ENCODE measurements at regions not wholly inside any gene's neighbourhood (a gene's known extent, or its start where the extent isn't known, plus 50 kb on each side); places are given as distances from the start of the nearest gene placed in this dataset.

GRCh38 chr1:228968891-228969606 is 233.8 kb downstream of the RHOU start:
- no peak overlapping the region for H3K4me3 ChIP-seq (ENCODE audit: control insufficient read depth in 1 of 7, extremely low read depth in 1 of 7, insufficient read depth in 4 of 7, low read depth in 2 of 7, low read length in 6 of 7)
- ChIA-PET CTCF (no interaction called here), POLR2A (no interaction called here)
- WGBS (ENCODE audit: insufficient coverage), result 95% methylated on average over 13 of the region's 15 CpGs
- DNase-seq, result no peak
- H3K36me3 ChIP-seq (ENCODE audit: control insufficient read depth in 4 of 4, insufficient read depth in 4 of 4, low read length in 3 of 4), result no peaks in the 10 kb centered on the region
- no peaks in the 10 kb centered on the region for H3K4me1 ChIP-seq (ENCODE audit: control extremely low read depth in 1 of 4, control insufficient read depth in 4 of 4, insufficient read depth in 4 of 4, low read length in 3 of 4)
- no peaks in the 10 kb centered on the region for H3K9me3 ChIP-seq (ENCODE audit: control extremely low read depth in 1 of 5, control insufficient read depth in 4 of 5, insufficient read depth in 2 of 5, low read depth in 1 of 5, low read length in 4 of 5)
- H3K27me3 ChIP-seq (replicated peaks in 2 of 5; ENCODE audit: control insufficient read depth in 4 of 5, insufficient read depth in 5 of 5, low read length in 4 of 5), result no peaks in the 10 kb centered on the region
- no peak overlapping the region for H3K27ac ChIP-seq (ENCODE audit: insufficient read depth in 1 of 2, low read depth in 1 of 2, low read length in 2 of 2, poor library complexity in 1 of 2, severe bottlenecking in 2 of 2)

GRCh38 chr1:228969953-228970800 is 234.9 kb downstream of the RHOU start:
- CTCF ChIA-PET, result no interaction called here
- Histone ChIP-seq H3K4me3 (ENCODE audit: control insufficient read depth in 1 of 7, extremely low read depth in 1 of 7, insufficient read depth in 4 of 7, low read depth in 2 of 7, low read length in 6 of 7) (no peak overlapping the region), H3K4me1 (ENCODE audit: control extremely low read depth in 1 of 4, control insufficient read depth in 4 of 4, insufficient read depth in 4 of 4, low read length in 3 of 4) (no peaks in the 10 kb centered on the region), H3K27ac (ENCODE audit: insufficient read depth in 1 of 2, low read depth in 1 of 2, low read length in 2 of 2, poor library complexity in 1 of 2, severe bottlenecking in 2 of 2) (no peak overlapping the region), H3K27me3 (replicated peaks in 2 of 5; ENCODE audit: control insufficient read depth in 4 of 5, insufficient read depth in 5 of 5, low read length in 4 of 5) (no peaks in the 10 kb centered on the region), H3K9me3 (ENCODE audit: control extremely low read depth in 1 of 5, control insufficient read depth in 4 of 5, insufficient read depth in 2 of 5, low read depth in 1 of 5, low read length in 4 of 5) (no peaks in the 10 kb centered on the region), H3K36me3 (ENCODE audit: control insufficient read depth in 4 of 4, insufficient read depth in 4 of 4, low read length in 3 of 4) (no peaks in the 10 kb centered on the region)
- POLR2A ChIA-PET, result no interaction called here
- WGBS (ENCODE audit: insufficient coverage), result 95% methylated on average over 7 of the region's 11 CpGs
- no peak for DNase-seq

GRCh38 chr1:228972576-228972975 is 237.3 kb downstream of the RHOU start:
- Histone ChIP-seq H3K27me3 (replicated peaks in 2 of 5; ENCODE audit: control insufficient read depth in 4 of 5, insufficient read depth in 5 of 5, low read length in 4 of 5) (no peaks in the 10 kb centered on the region), H3K27ac (ENCODE audit: insufficient read depth in 1 of 2, low read depth in 1 of 2, low read length in 2 of 2, poor library complexity in 1 of 2, severe bottlenecking in 2 of 2) (no peak overlapping the region), H3K9me3 (ENCODE audit: control extremely low read depth in 1 of 5, control insufficient read depth in 4 of 5, insufficient read depth in 2 of 5, low read depth in 1 of 5, low read length in 4 of 5) (no peaks in the 10 kb centered on the region), H3K4me1 (ENCODE audit: control extremely low read depth in 1 of 4, control insufficient read depth in 4 of 4, insufficient read depth in 4 of 4, low read length in 3 of 4) (no peaks in the 10 kb centered on the region), H3K4me3 (ENCODE audit: control insufficient read depth in 1 of 7, extremely low read depth in 1 of 7, insufficient read depth in 4 of 7, low read depth in 2 of 7, low read length in 6 of 7) (no peak overlapping the region), H3K36me3 (ENCODE audit: control insufficient read depth in 4 of 4, insufficient read depth in 4 of 4, low read length in 3 of 4) (no peaks in the 10 kb centered on the region)
- DNase-seq, result no peak
- ChIA-PET CTCF (interaction anchor here (0.8 kb wide), 1 partner anchor 17 kb away, joined by 3 read pairs; no protein-coding TSS in a partner anchor), POLR2A (no interaction called here)
- WGBS (ENCODE audit: insufficient coverage), result 100% methylated on average over 2 of the region's 2 CpGs

GRCh38 chr1:228974273-228974672 is 239.0 kb downstream of the RHOU start:
- Histone ChIP-seq H3K4me3 (ENCODE audit: control insufficient read depth in 1 of 7, extremely low read depth in 1 of 7, insufficient read depth in 4 of 7, low read depth in 2 of 7, low read length in 6 of 7) (no peak overlapping the region), H3K4me1 (ENCODE audit: control extremely low read depth in 1 of 4, control insufficient read depth in 4 of 4, insufficient read depth in 4 of 4, low read length in 3 of 4) (peaks cover 0 to 2% (median 0%) of the 10 kb centered on the region in 4 experiments), H3K36me3 (ENCODE audit: control insufficient read depth in 4 of 4, insufficient read depth in 4 of 4, low read length in 3 of 4) (no peaks in the 10 kb centered on the region), H3K9me3 (ENCODE audit: control extremely low read depth in 1 of 5, control insufficient read depth in 4 of 5, insufficient read depth in 2 of 5, low read depth in 1 of 5, low read length in 4 of 5) (no peaks in the 10 kb centered on the region), H3K27me3 (replicated peaks in 2 of 5; ENCODE audit: control insufficient read depth in 4 of 5, insufficient read depth in 5 of 5, low read length in 4 of 5) (no peaks in the 10 kb centered on the region), H3K27ac (ENCODE audit: insufficient read depth in 1 of 2, low read depth in 1 of 2, low read length in 2 of 2, poor library complexity in 1 of 2, severe bottlenecking in 2 of 2) (no peak overlapping the region)
- POLR2A ChIA-PET, result no interaction called here
- DNase-seq, result no peak
- 93% methylated on average over 3 of the region's 7 CpGs for WGBS (ENCODE audit: insufficient coverage)
- CTCF ChIA-PET, result interaction anchor here (0.9 to 1.1 kb wide), 2 partner anchors 9 to 27 kb away, joined by 5 read pairs; no protein-coding TSS in a partner anchor

- WGBS (ENCODE audit: insufficient coverage), result 97% methylated on average over 6 of the region's 8 CpGs
- Histone ChIP-seq H3K4me3 (ENCODE audit: control insufficient read depth in 1 of 7, extremely low read depth in 1 of 7, insufficient read depth in 4 of 7, low read depth in 2 of 7, low read length in 6 of 7) (no peak overlapping the region), H3K27ac (ENCODE audit: insufficient read depth in 1 of 2, low read depth in 1 of 2, low read length in 2 of 2, poor library complexity in 1 of 2, severe bottlenecking in 2 of 2) (no peak overlapping the region), H3K4me1 (ENCODE audit: control extremely low read depth in 1 of 4, control insufficient read depth in 4 of 4, insufficient read depth in 4 of 4, low read length in 3 of 4) (peaks cover 0 to 7% (median 0%) of the 10 kb centered on the region in 4 experiments), H3K9me3 (ENCODE audit: control extremely low read depth in 1 of 5, control insufficient read depth in 4 of 5, insufficient read depth in 2 of 5, low read depth in 1 of 5, low read length in 4 of 5) (no peaks in the 10 kb centered on the region), H3K27me3 (replicated peaks in 2 of 5; ENCODE audit: control insufficient read depth in 4 of 5, insufficient read depth in 5 of 5, low read length in 4 of 5) (no peaks in the 10 kb centered on the region), H3K36me3 (ENCODE audit: control insufficient read depth in 4 of 4, insufficient read depth in 4 of 4, low read length in 3 of 4) (no peaks in the 10 kb centered on the region)
- DNase-seq, result no peak
- POLR2A ChIA-PET, result interaction anchor here (0.6 kb wide), 1 partner anchor 310 kb away, joined by 3 read pairs; no protein-coding TSS in a partner anchor
- CTCF ChIA-PET, result no interaction called here
Observed at GRCh38 chr1:228975238-228975907, 240.1 kb downstream of the RHOU start.

- H3K27me3 ChIP-seq (replicated peaks in 2 of 5; ENCODE audit: control insufficient read depth in 4 of 5, insufficient read depth in 5 of 5, low read length in 4 of 5), result no peaks in the 10 kb centered on the region
- H3K27ac ChIP-seq (ENCODE audit: insufficient read depth in 1 of 2, low read depth in 1 of 2, low read length in 2 of 2, poor library complexity in 1 of 2, severe bottlenecking in 2 of 2), result no peak overlapping the region
- WGBS (ENCODE audit: insufficient coverage), result 86% methylated on average over 4 of the region's 6 CpGs
- H3K4me3 ChIP-seq (ENCODE audit: control insufficient read depth in 1 of 7, extremely low read depth in 1 of 7, insufficient read depth in 4 of 7, low read depth in 2 of 7, low read length in 6 of 7), result no peak overlapping the region
- CTCF ChIA-PET, result interaction anchor here (1.1 kb wide), 1 partner anchor 17 kb away, joined by 3 read pairs; no protein-coding TSS in a partner anchor
- POLR2A ChIA-PET, result no interaction called here
- no peaks in the 10 kb centered on the region for H3K9me3 ChIP-seq (ENCODE audit: control extremely low read depth in 1 of 5, control insufficient read depth in 4 of 5, insufficient read depth in 2 of 5, low read depth in 1 of 5, low read length in 4 of 5)
- DNase-seq, result no peak
- H3K36me3 ChIP-seq (ENCODE audit: control insufficient read depth in 4 of 4, insufficient read depth in 4 of 4, low read length in 3 of 4), result no peaks in the 10 kb centered on the region
- peaks cover 0 to 7% (median 0%) of the 10 kb centered on the region in 4 experiments for H3K4me1 ChIP-seq (ENCODE audit: control extremely low read depth in 1 of 4, control insufficient read depth in 4 of 4, insufficient read depth in 4 of 4, low read length in 3 of 4)
Observed at GRCh38 chr1:228976316-228976715, 241.0 kb downstream of the RHOU start.
